ENCODE measurements at regions not wholly inside any gene's neighbourhood (a gene's known extent, or its start where the extent isn't known, plus 50 kb on each side); places are given as distances from the start of the nearest gene placed in this dataset.

GRCh38 chr2:228699888-228700287, 518.4 kb upstream of the SPHKAP start:
- no peak overlapping the region for H3K4me3 ChIP-seq (replicated peaks in 1 of 3; ENCODE audit: insufficient read depth in 1 of 3, low read depth in 2 of 3, low read length in 3 of 3)
- H3K4me2 ChIP-seq (ENCODE audit: low read depth, low read length) = no peak overlapping the region
- H3K9ac ChIP-seq (ENCODE audit: insufficient read depth, low read depth, low read length) = no peak overlapping the region
- no peaks in the 10 kb centered on the region for H3K27me3 ChIP-seq (ENCODE audit: control insufficient read depth in 1 of 2, insufficient read depth in 2 of 2, low read length in 2 of 2)
- WGBS (ENCODE audit: low lambda C conversion rate) = 85% methylated on average over 5 of the region's 5 CpGs
- intact Hi-C loops (cut with micrococcal nuclease; ENCODE audit: unreplicated experiment) (no loop called here), in situ Hi-C loops (cut with HindIII; ENCODE audit: extremely low pct_ligation_motif_present, low pct_unique_long_range_greater_than_20kb) (no loop called here)
- H3K9me3 ChIP-seq (ENCODE audit: low read length) = peaks cover 59% of the 10 kb centered on the region
- no peaks in the 10 kb centered on the region for H3K4me1 ChIP-seq (ENCODE audit: insufficient read depth, low read length)
- H4K20me1 ChIP-seq (ENCODE audit: insufficient read depth, low read length) = no peaks in the 10 kb centered on the region
- DNase-seq (ENCODE audit: low spot score) (no peak), FAIRE-seq (no peak), ATAC-seq (no peak)
- H3K79me2 ChIP-seq (ENCODE audit: insufficient read depth, low read length) = no peaks in the 10 kb centered on the region
- TF ChIP-seq CREM (IDR thresholded peaks at IDR 0.05) = no peak
- TF ChIP-seq CREM (CRISPR knock-in tag; IDR thresholded peaks at IDR 0.05) = no peak
- no peak for TF ChIP-seq ZBTB3 (CRISPR knock-in tag; IDR thresholded peaks at IDR 0.05; ENCODE audit: borderline replicate concordance, low read depth)
- H2AFZ ChIP-seq (ENCODE audit: low read length) = no peak overlapping the region
- H3K36me3 ChIP-seq (replicated peaks in 1 of 2; ENCODE audit: control insufficient read depth in 1 of 2, insufficient read depth in 2 of 2, low read length in 2 of 2) = no peaks in the 10 kb centered on the region
- POLR2A ChIA-PET = no interaction called here
- CTCF ChIA-PET (ENCODE audit: low intra/inter-chr PET ratio, low total read pairs) = no interaction called here
- no TSS peak for BruUV-seq (replicated peaks)
- no peak overlapping the region for H3K27ac ChIP-seq (ENCODE audit: extremely low read length, insufficient read depth, low read length)

- H3K27ac ChIP-seq (ENCODE audit: extremely low read length, insufficient read depth, low read length) = no peak overlapping the region
- WGBS (ENCODE audit: low lambda C conversion rate) = 10% methylated on average over 5 of the region's 5 CpGs
- in situ Hi-C loops (cut with HindIII; ENCODE audit: extremely low pct_ligation_motif_present, low pct_unique_long_range_greater_than_20kb) = no loop called here
- H3K36me3 ChIP-seq (replicated peaks in 1 of 2; ENCODE audit: control insufficient read depth in 1 of 2, insufficient read depth in 2 of 2, low read length in 2 of 2) = no peaks in the 10 kb centered on the region
- no TSS peak for BruUV-seq (replicated peaks)
- no peaks in the 10 kb centered on the region for H3K79me2 ChIP-seq (ENCODE audit: insufficient read depth, low read length)
- peaks cover 61% of the 10 kb centered on the region for H3K9me3 ChIP-seq (ENCODE audit: low read length)
- no peak overlapping the region for H3K9ac ChIP-seq (ENCODE audit: insufficient read depth, low read depth, low read length)
- intact Hi-C loops (cut with micrococcal nuclease; ENCODE audit: unreplicated experiment) = no loop called here
- H3K27me3 ChIP-seq (ENCODE audit: control insufficient read depth in 1 of 2, insufficient read depth in 2 of 2, low read length in 2 of 2) = no peaks in the 10 kb centered on the region
- H3K4me1 ChIP-seq (ENCODE audit: insufficient read depth, low read length) = no peaks in the 10 kb centered on the region
- ATAC-seq (no peak), DNase-seq (ENCODE audit: low spot score) (no peak), FAIRE-seq (no peak)
- no peak overlapping the region for H2AFZ ChIP-seq (ENCODE audit: low read length)
- CTCF ChIA-PET (ENCODE audit: low intra/inter-chr PET ratio, low total read pairs) = no interaction called here
- POLR2A ChIA-PET = no interaction called here
- no peak overlapping the region for H3K4me2 ChIP-seq (ENCODE audit: low read depth, low read length)
- H3K4me3 ChIP-seq (replicated peaks in 1 of 3; ENCODE audit: insufficient read depth in 1 of 3, low read depth in 2 of 3, low read length in 3 of 3) = no peak overlapping the region
- no peaks in the 10 kb centered on the region for H4K20me1 ChIP-seq (ENCODE audit: insufficient read depth, low read length)
- TF ChIP-seq ZNF788 (CRISPR knock-in tag; IDR thresholded peaks at IDR 0.05; ENCODE audit: borderline replicate concordance) = no peak
- no peak for TF ChIP-seq BORCS8-MEF2B (CRISPR knock-in tag; IDR thresholded peaks at IDR 0.05)
- TF ChIP-seq ZNF547 (CRISPR knock-in tag; IDR thresholded peaks at IDR 0.05) = no peak
- no peak for TF ChIP-seq ISX (CRISPR knock-in tag; conservative IDR thresholded peaks at IDR 0.05)
- no peak for TF ChIP-seq CEBPG (CRISPR knock-in tag; IDR thresholded peaks at IDR 0.05)
- TF ChIP-seq MYNN (CRISPR knock-in tag; IDR thresholded peaks at IDR 0.05; ENCODE audit: low read depth) = no peak
- TF ChIP-seq, protein P1, sequence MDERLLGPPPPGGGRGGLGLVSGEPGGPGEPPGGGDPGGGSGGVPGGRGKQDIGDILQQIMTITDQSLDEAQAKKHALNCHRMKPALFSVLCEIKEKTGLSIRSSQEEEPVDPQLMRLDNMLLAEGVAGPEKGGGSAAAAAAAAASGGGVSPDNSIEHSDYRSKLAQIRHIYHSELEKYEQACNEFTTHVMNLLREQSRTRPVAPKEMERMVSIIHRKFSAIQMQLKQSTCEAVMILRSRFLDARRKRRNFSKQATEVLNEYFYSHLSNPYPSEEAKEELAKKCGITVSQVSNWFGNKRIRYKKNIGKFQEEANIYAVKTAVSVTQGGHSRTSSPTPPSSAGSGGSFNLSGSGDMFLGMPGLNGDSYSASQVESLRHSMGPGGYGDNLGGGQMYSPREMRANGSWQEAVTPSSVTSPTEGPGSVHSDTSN (CRISPR knock-in tag; IDR thresholded peaks at IDR 0.05) = no peak
- no peak for TF ChIP-seq ZNF609 (CRISPR knock-in tag; IDR thresholded peaks at IDR 0.05; ENCODE audit: borderline replicate concordance)
- no peak for TF ChIP-seq ZNF337 (CRISPR knock-in tag; IDR thresholded peaks at IDR 0.05; ENCODE audit: borderline replicate concordance, low read depth)
- TF ChIP-seq DBP (CRISPR knock-in tag; IDR thresholded peaks at IDR 0.05; ENCODE audit: not compliant biosample characterization) = no peak
These were observed 517.9 kb upstream of the SPHKAP start for GRCh38 chr2:228699400-228699799.

All from HepG2 (cell line).